ENCODE measurements at regions not wholly inside any gene's neighbourhood (a gene's known extent, or its start where the extent isn't known, plus 50 kb on each side); places are given as distances from the start of the nearest gene placed in this dataset.

GRCh38 chr18:37659906-37660305 lies 94.3 kb upstream of the CELF4 start:
- DNase-seq = no peak

DNA sequence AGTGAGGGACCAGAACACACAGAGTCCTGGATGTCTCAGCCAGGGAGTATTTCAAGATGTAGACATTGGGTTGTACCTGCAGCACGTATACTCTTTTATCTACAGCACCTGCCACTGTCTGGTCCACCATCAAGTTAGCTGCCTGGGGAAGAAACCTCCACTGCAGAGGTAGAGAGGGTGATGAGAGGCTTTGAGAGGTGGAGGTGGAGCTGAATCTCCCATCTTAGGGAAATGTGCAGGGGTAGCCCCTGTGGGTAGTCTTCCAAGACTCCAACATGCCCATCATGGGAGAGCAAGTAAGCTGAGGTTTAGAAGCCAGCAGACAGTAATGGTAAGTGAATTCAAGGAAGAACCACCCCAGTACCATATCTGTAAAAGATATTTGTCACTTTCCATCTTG lies 93.3 kb upstream of the CELF4 start:
- DNase-seq = no peak

GRCh38 chr18:37657493-37657892 lies 91.9 kb upstream of the CELF4 start:
- DNase-seq = peak; percentile 44

- DNase-seq = no peak
These were observed 89.3 kb upstream of the CELF4 start for GRCh38 chr18:37654731-37655369.

DNA sequence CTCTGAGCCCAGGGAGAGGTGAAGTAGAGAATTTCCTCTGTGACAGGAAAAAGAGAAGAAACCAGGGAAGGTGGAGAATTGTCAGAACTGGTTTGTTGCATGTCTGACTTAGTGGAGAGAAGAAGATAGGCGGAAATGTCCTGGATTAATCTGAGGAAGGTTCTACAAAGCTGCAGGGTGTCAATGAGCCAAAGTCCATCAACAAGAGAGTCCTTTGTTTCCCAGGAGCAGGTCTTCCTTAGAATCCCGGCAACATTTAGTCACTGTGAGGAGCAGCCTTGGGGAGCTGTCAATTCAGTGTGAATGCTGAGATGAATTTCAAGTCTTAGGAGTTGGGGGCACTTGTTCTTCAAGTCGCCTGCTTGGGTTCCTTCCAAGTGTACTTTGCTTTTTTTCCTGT lies 88.4 kb upstream of the CELF4 start:
- DNase-seq = no peak

GRCh38 chr18:37653618-37654017 lies 88.0 kb upstream of the CELF4 start:
- no peak for DNase-seq

DNA sequence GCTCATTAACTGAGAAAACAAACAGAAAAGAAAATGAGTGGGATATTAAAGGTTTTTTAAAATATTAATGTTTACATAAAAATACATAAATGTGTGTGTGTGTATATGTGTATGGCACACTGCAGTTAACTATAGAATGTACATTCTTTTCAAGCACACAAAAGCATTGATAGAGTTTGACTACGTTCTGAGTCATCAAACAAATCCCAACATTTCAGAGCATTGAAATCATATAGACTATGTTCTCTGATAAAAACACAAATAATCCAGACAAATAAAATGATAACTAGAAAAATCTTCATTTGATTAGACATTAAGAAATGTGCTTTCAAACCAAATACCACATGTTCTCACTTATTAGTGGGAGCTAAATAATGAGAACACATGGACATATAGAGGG lies 84.3 kb upstream of the CELF4 start:
- no peak for DNase-seq

DNA sequence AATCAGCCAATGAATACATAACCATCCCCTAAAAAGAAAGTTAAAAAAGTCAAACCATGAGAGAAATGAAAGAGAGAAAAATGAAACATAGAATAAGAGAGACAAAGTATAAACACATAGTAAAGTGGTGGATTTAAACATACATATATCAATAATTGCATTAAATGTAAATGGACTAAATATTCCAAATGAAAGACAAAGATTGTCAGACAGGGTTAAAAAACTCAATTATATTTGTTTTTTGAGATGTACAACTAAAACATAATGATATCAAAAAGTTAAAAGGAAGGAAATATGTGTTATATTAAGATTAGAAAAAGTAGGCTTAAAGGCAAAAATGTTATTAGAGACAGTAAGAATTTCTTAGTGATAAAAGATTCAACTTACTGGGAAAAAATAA lies 83.8 kb upstream of the CELF4 start:
- no peak for DNase-seq

DNA sequence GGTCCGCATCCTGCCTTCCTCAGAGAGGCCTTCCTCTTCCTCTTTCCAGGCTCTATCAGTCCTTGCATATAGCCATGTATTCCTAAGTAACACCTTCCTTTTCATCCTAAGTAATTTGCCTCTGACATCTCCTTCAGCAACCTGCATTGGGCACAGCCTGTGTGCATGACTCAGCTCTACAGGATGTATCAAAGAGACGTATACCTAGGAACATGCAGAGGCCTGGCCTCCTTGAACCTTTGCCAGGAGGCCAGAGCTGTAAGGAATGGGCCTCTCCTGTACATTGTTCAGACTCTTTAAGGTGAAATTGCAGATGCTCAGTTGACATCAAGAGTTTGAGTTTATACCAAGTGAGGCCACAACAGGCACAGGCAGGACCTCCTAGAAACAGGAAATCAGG lies 76.0 kb upstream of the CELF4 start:
- no peak for DNase-seq

DNA sequence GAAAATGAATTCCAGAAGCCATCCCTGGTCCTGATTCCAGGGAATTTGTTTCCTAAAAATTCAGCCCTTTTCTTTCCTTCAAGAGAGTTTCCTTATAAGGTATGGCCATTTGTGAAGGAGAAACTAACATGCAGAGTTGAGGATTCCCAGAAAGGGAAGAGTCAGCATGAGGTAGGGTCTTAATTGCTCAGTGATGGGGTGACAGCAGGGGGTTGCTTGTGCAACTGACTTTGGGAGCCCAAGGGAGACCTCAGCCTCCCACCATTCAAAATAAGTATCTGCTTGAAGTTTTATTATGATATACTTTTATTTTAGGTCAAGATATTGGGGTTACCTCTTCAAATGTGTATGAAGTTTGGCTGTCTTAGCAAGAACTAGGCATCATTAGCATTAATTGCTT lies 74.9 kb upstream of the CELF4 start:
- DNase-seq = no peak

DNA sequence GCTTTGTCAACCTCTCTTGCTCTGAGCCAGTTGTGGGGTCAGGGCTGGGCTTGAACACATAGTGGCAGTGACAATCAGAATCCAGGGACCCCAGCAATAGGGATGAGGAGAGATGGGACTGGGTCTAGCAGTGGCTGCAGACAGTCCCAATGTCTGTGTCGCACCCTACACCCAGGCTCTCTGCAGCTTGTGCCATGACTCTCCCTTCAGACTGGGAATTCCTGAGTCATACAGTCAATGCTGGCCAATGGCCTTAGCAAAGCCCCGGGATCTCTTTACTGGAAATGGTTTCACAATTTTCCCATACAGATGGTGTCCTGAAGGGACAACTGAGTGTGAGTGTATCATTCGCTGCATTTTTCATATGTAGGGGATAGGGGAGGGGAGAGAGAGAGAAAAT lies 74.2 kb upstream of the CELF4 start:
- DNase-seq = no peak

DNA sequence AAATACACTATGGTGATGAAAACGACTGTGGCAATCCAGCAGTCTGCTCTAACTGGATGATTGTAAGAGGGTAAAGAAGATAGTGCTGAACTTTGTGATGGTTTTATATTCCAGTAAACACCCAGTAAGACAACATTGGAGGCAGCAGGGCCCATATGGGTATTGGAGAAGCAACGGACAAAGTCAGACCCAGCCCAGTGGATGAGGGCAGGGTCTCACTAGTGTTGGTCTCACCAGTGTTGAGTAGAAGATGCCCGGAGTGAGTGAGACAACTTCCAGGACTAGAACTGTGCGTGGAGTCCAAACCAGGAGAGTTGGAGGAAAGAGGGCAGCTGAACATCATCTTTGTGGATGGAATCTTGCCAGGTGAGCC lies 71.9 kb upstream of the CELF4 start:
- no peak for DNase-seq

DNA sequence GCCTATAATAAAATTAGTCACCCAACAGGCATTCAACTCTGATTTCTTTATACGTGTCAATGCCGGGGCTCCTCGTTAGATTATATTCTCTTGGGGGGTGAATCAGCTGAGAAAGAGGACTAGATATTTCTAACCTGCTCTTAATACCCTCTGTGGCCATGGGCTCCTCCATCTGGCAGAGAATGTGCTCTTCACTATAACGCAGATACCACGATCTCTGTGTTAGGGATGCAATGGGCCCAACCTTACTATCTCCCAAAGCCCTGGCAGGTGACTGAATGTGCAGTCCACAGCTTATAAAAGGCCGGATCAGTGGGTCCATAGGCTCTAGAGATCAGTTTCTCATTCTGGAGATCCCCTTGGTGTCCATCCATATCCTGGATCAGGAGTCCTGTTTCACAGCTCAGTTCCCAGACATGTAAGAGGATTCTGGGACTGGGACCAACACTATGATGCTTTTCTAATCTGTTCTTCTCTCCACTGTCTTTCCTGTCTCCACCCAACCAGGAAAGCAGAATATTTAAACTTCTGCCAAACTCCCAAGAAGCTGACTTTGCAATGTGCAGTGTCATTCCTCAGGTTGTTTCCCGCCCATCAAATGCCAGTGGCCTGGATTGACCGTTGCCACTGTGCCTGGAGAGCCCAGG lies 71.4 kb upstream of the CELF4 start:
- no peak for DNase-seq

GRCh38 chr18:37634516-37634915 lies 68.9 kb upstream of the CELF4 start:
- DNase-seq = no peak

DNA sequence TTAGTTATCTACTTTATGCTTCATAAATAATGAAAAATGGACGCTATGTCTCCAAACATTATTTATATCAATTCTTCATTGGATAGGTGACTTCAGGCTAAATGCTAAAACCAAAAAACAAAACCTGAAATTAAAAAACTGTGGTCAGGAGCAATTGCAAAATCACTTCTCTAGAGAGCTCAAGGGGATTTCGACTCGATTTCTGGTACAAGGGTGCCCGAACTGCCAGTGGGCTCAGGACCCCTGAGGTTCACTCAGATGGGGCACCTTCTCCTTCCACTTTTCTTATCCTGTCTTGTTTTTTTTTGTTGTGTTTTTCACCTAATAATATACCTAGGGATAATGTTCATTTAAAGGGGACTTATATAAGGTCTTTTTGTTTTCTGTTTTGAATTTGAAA lies 65.8 kb upstream of the CELF4 start:
- no peak for DNase-seq

DNA sequence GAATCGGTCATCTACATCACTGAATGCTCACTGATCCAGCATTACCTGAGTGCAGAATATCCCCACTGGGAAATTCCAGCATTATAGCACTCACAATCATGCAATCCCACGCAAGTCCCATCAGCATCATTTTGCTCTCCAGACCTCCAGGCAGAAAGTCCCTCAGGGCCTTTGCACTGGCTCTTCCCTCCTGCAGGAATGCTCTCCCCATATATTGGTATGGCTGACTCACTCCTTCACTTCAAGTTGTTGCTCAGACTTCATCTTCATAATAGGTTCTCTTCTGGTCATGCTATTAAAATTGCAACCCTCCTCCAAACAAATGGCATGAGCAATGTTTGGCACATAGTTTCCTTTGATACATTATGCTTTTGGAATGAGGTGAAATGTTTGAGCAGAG lies 64.7 kb upstream of the CELF4 start:
- DNase-seq = no peak

DNA sequence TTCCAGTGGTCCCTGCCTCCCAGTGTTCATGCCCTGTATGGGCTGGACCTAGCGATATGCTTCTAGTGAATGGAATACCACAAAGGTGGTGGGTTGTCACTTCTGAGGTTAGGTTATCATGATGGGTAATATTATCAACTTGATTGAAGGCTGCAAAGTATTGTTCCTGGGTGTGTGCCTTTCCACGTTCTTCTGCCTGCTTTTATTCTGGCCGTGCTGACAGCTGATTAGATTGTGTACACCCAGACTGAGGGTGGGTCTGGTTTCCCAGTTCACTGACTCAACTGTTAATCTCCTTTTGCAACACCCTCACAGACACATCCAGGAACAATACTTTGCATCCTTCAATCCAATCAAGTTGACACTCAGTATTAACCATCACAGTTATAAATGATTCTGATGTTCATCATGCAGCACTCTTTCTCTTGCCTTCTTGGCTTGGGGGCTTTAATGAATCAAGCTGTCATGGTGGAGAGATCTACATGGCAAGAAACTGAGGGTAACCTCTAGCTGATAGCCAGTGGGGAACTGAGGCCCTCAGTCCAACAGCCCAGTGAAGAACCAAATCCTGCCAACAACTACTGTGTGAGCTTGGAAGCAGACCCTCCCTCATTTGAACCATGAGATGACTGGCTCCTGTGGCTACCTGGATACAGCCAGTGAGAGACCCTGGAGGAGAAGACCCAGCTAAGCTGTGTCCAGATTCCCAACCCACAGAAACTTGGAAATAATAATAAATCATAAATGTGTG lies 63.0 kb upstream of the CELF4 start:
- no peak for DNase-seq

GRCh38 chr18:37624318-37624717 lies 58.7 kb upstream of the CELF4 start:
- DNase-seq = no peak

DNA sequence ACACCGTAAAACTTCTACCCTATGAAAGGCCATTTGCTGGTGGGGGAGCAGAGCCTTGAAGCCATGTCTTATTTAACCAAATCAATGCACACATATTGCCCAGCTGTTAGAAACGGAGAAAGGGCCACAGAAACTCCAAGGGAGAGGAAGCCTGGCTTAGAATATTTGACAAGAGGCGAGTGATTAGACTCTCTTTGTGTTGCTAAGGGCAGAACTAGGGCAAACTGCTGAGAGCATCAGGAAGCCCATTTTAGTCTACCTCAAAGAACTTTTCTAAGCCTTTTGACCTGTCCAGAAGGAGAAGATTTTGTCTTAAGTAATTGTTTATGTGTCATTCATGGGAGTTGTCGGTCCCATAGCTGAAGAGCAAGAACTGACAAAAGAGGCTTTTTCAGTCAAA lies 54.4 kb upstream of the CELF4 start:
- DNase-seq = no peak

DNA sequence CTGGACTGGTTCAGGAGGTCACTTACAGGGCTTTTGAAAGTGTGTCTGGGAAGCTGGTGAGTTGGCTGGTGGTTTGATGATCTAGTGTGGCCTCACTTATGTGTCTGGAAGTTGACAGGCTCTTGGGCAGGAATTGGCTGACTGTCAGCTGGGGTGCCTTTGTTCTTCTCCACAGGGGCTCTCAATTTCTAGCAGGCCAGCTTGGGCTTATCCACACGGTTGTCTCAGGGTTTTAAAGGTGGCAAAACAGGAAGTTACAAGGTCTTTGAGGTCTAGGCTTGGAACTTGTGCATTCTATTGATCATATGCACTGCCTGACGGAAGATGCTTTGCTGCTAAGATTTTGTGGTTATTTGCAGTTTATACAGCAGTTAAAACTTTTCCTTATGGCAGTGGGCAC lies 52.0 kb upstream of the CELF4 start:
- DNase-seq = no peak
